GM21619 (cell line): ENCODE measurements at regions not wholly inside any gene's neighbourhood (a gene's known extent, or its start where the extent isn't known, plus 50 kb on each side); places are given as distances from the start of the nearest gene placed in this dataset.
"Not testable (repeated sequence)": the region's sequence is repeated elsewhere in the genome, so short reads cannot be mapped to it uniquely, and the experiment has no call there.

Experiments used
- ATAC-seq: cut with Tn5 transposase; IDR thresholded peaks from one replicate; pipeline ENCODE4 v1.9.1; 2021; ENCODE audit not compliant: unreplicated experiment

- no peak for ATAC-seq
Measured at GRCh38 chr7:13628239-13629001, 361.0 kb downstream of the ETV1 start.

GRCh38 chr7:13631207-13632049, 358.0 kb downstream of the ETV1 start:
- ATAC-seq = not testable (repeated sequence)

- ATAC-seq = no peak
Measured at GRCh38 chr7:13633857-13634256, 355.6 kb downstream of the ETV1 start.

- no peak for ATAC-seq
Measured at GRCh38 chr7:13639396-13639795, 350.1 kb downstream of the ETV1 start.

GRCh38 chr7:13641714-13642113, 347.8 kb downstream of the ETV1 start:
- ATAC-seq = no peak

GRCh38 chr7:13651167-13651566, 338.3 kb downstream of the ETV1 start:
- ATAC-seq = no peak

GRCh38 chr7:13656330-13656729, 333.1 kb downstream of the ETV1 start:
- no peak for ATAC-seq

GRCh38 chr7:13673290-13673689, 316.2 kb downstream of the ETV1 start:
- no peak for ATAC-seq

GRCh38 chr7:13682626-13683025, 306.8 kb downstream of the ETV1 start:
- ATAC-seq = no peak

GRCh38 chr7:13687500-13687899, 302.0 kb downstream of the ETV1 start:
- no peak for ATAC-seq

GRCh38 chr7:13692548-13692947, 296.9 kb downstream of the ETV1 start:
- ATAC-seq = no peak

GRCh38 chr7:13702251-13702650, 287.2 kb downstream of the ETV1 start:
- no peak for ATAC-seq

GRCh38 chr7:13708670-13709069, 280.8 kb downstream of the ETV1 start:
- ATAC-seq = no peak

GRCh38 chr7:13713092-13713491, 276.4 kb downstream of the ETV1 start:
- ATAC-seq = no peak

GRCh38 chr7:13715534-13715933, 273.9 kb downstream of the ETV1 start:
- ATAC-seq = no peak

- ATAC-seq = no peak
Measured at GRCh38 chr7:13717031-13717430, 272.4 kb downstream of the ETV1 start.

GRCh38 chr7:13724191-13724976, 265.1 kb downstream of the ETV1 start:
- no peak for ATAC-seq

GRCh38 chr7:13724977-13725566, 264.4 kb downstream of the ETV1 start:
- ATAC-seq = no peak

- ATAC-seq = no peak
Measured at GRCh38 chr7:13725591-13725990, 263.9 kb downstream of the ETV1 start.

- no peak for ATAC-seq
Measured at GRCh38 chr7:13727279-13727678, 262.2 kb downstream of the ETV1 start.

GRCh38 chr7:13727751-13728150, 261.7 kb downstream of the ETV1 start:
- ATAC-seq = no peak
